Left lung (tissue), 4 donors: ENCODE measurements at regions not wholly inside any gene's neighbourhood (a gene's known extent, or its start where the extent isn't known, plus 50 kb on each side); places are given as distances from the start of the nearest gene placed in this dataset.
"Not testable (repeated sequence)": the region's sequence is repeated elsewhere in the genome, so short reads cannot be mapped to it uniquely, and the experiment has no call there.

Source experiments
- ATAC-seq: fragments of 200-7000 bp; cut with Tn5 transposase; one replicate; pipeline ENCODE4 v1.9.1; 2020; ENCODE audit warnings: moderate library complexity
- DNase-seq, 4 donors: peaks; one replicate each; pipeline ENCODE4 v3.0.0-alpha.2; 2013 to 2020
- H3K27ac ChIP-seq, 2 donors: fragments of 200-600 bp; sonication (generic) in 1 of 2; one replicate each; pipeline versions ENCODE4 v1.5.0 to v1.8.0; 2020 to 2021
- H3K27me3 ChIP-seq, 2 donors: fragments of 200-600 bp; sonication (generic) in 1 of 2; one replicate each; pipeline versions ENCODE4 v1.5.0 to v1.8.0; 2020 to 2021
- H3K36me3 ChIP-seq, 2 donors: fragments of 200-600 bp; sonication (generic) in 1 of 2; one replicate each; pipeline versions ENCODE4 v1.5.0 to v1.8.0; 2020 to 2021
- H3K4me1 ChIP-seq, 2 donors: fragments of 200-600 bp; one replicate each; pipeline ENCODE4 v1.8.0; 2021
- H3K4me3 ChIP-seq, 2 donors: fragments of 200-600 bp; sonication (generic) in 1 of 2; one replicate each; pipeline versions ENCODE4 v1.5.0 to v1.8.0; 2020 to 2021; ENCODE audit warnings: mild to moderate bottlenecking in 1 of 2
- H3K9me3 ChIP-seq, 2 donors: fragments of 200-600 bp; sonication (generic) in 1 of 2; one replicate each; pipeline versions ENCODE4 v1.5.0 to v1.8.0; 2020 to 2021
- CTCF ChIP-seq, 2 donors: fragments of 200-600 bp; sonication (generic) in 1 of 2; IDR thresholded peaks; one replicate each; pipeline versions ENCODE4 v1.5.0 to v1.8.0; 2021; ENCODE audit warnings: antibody characterized with exemption in 2 of 2
- intact Hi-C, 2 donors: fragments of 100-400 bp; cut with DNase I; formaldehyde crosslinking; loops; one replicate each; pipeline versions ENCODE4 v1.11.2 to v1.14.2; 2022
- donor health status: DM: no; HTN: yes; CAD: no.
- donor health status: DM: no; HTN: no; CAD: no.

GRCh38 chrX:46152756-46153155 lies 392.5 kb downstream of the ZNF674 start:
- Histone ChIP-seq H3K36me3 (no peaks in the 10 kb centered on the region), H3K4me3 (no peak overlapping the region), H3K4me1 (no peaks in the 10 kb centered on the region), H3K27ac (no peak overlapping the region), H3K27me3 (peaks cover 0 to 4% of the 10 kb centered on the region in 2 donors), H3K9me3 (no peaks in the 10 kb centered on the region)
- no peak for DNase-seq
- TF ChIP-seq CTCF (IDR thresholded peaks at IDR 0.05) = no peak
- no peak for ATAC-seq
- intact Hi-C loops = no loop called here

- DNase-seq, intact Hi-C loops, H3K36me3 ChIP-seq, H3K4me1 ChIP-seq, H3K27me3 ChIP-seq, ATAC-seq, H3K27ac ChIP-seq, H3K4me3 ChIP-seq, H3K9me3 ChIP-seq: not testable (repeated sequence)
Observed at GRCh38 chrX:46151332-46151731, 393.9 kb downstream of the ZNF674 start.

- intact Hi-C loops = no loop called here
- no peak overlapping the region for H3K27ac ChIP-seq
- H3K36me3 ChIP-seq = no peaks in the 10 kb centered on the region
- H3K4me1 ChIP-seq = no peaks in the 10 kb centered on the region
- no peak for TF ChIP-seq CTCF (IDR thresholded peaks at IDR 0.05)
- no peaks in the 10 kb centered on the region for H3K9me3 ChIP-seq
- peaks cover 0 to 4% of the 10 kb centered on the region in 2 donors for H3K27me3 ChIP-seq
- no peak overlapping the region for H3K4me3 ChIP-seq
- ATAC-seq (no peak), DNase-seq (no peak)
Observed at GRCh38 chrX:46144566-46144965, 400.7 kb downstream of the ZNF674 start.

GRCh38 chrX:46140272-46140671 lies 404.9 kb downstream of the ZNF674 start:
- no peak overlapping the region for H3K27ac ChIP-seq
- no peak overlapping the region for H3K4me3 ChIP-seq
- H3K4me1 ChIP-seq = no peaks in the 10 kb centered on the region
- H3K27me3 ChIP-seq = no peaks in the 10 kb centered on the region
- intact Hi-C loops = no loop called here
- no peaks in the 10 kb centered on the region for H3K9me3 ChIP-seq
- ATAC-seq = no peak
- H3K36me3 ChIP-seq = no peaks in the 10 kb centered on the region
- no peak for TF ChIP-seq CTCF (IDR thresholded peaks at IDR 0.05)
- DNase-seq = no peak

GRCh38 chrX:46130247-46130646 lies 415.0 kb downstream of the ZNF674 start:
- Histone ChIP-seq H3K4me3 (no peak overlapping the region), H3K36me3 (no peaks in the 10 kb centered on the region), H3K27me3 (no peaks in the 10 kb centered on the region), H3K27ac (no peak overlapping the region), H3K4me1 (no peaks in the 10 kb centered on the region), H3K9me3 (no peaks in the 10 kb centered on the region)
- TF ChIP-seq CTCF (IDR thresholded peaks at IDR 0.05) = no peak
- intact Hi-C loops = no loop called here
- no peak for DNase-seq
- ATAC-seq = no peak

- no peaks in the 10 kb centered on the region for H3K36me3 ChIP-seq
- no peaks in the 10 kb centered on the region for H3K27me3 ChIP-seq
- no peak for TF ChIP-seq CTCF (IDR thresholded peaks at IDR 0.05)
- DNase-seq = no peak
- no peaks in the 10 kb centered on the region for H3K4me1 ChIP-seq
- intact Hi-C loops = no loop called here
- no peak overlapping the region for H3K27ac ChIP-seq
- peak; percentile 24 for ATAC-seq
- no peaks in the 10 kb centered on the region for H3K9me3 ChIP-seq
- no peak overlapping the region for H3K4me3 ChIP-seq
Observed at GRCh38 chrX:46125111-46125510, 420.1 kb downstream of the ZNF674 start.
